ENCODE measurements at regions not wholly inside any gene's neighbourhood (a gene's known extent, or its start where the extent isn't known, plus 50 kb on each side); places are given as distances from the start of the nearest gene placed in this dataset.

DNA sequence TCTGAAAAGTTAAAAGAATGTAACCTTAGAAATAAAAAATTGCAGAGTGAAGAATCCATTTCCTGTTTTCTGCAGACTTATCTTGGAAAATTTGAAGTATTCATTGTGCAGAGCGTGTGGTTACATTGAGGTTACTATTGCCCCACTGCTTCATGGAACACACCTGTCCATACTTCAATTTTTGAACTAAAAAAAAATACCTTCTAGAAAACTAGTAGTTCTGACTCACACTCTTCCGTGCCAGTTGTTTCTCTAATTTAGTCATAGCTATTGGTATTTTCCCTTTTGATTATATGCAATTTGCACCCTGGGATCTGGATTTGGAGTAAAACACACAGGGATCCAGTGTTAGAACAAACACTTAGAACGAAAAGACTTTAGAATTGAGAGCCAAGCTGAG lies 111.8 kb upstream of the LYSMD4 start:
- H3K4me3 ChIP-seq (ENCODE audit: low read depth, low read length, poor library complexity, severe bottlenecking) = no peak overlapping the region
- no peaks in the 10 kb centered on the region for H3K79me2 ChIP-seq (ENCODE audit: insufficient read depth, low read depth, low read length)
- H3K9me2 ChIP-seq (ENCODE audit: insufficient read depth, low read length) = no peaks in the 10 kb centered on the region
- no peak for DNase-seq (ENCODE audit: low spot score)
- no peaks in the 10 kb centered on the region for H3K36me3 ChIP-seq (ENCODE audit: insufficient read depth, low read length)
- no peak overlapping the region for H3K4me2 ChIP-seq (ENCODE audit: low read length)
- no peak overlapping the region for H2AFZ ChIP-seq (ENCODE audit: low read length)
- no peaks in the 10 kb centered on the region for H3K4me1 ChIP-seq (ENCODE audit: insufficient read depth, low read length, poor library complexity, severe bottlenecking)
- no peak overlapping the region for H3K27ac ChIP-seq (ENCODE audit: low read depth, low read length, poor library complexity, severe bottlenecking)
- ChIA-PET CTCF (ENCODE audit: unreplicated experiment) (no interaction called here), POLR2A (no interaction called here)
- BruUV-seq (replicated peaks) = no TSS peak
- H4K20me1 ChIP-seq (ENCODE audit: insufficient read depth, low read length) = no peaks in the 10 kb centered on the region
- TF ChIP-seq, protein P1, sequence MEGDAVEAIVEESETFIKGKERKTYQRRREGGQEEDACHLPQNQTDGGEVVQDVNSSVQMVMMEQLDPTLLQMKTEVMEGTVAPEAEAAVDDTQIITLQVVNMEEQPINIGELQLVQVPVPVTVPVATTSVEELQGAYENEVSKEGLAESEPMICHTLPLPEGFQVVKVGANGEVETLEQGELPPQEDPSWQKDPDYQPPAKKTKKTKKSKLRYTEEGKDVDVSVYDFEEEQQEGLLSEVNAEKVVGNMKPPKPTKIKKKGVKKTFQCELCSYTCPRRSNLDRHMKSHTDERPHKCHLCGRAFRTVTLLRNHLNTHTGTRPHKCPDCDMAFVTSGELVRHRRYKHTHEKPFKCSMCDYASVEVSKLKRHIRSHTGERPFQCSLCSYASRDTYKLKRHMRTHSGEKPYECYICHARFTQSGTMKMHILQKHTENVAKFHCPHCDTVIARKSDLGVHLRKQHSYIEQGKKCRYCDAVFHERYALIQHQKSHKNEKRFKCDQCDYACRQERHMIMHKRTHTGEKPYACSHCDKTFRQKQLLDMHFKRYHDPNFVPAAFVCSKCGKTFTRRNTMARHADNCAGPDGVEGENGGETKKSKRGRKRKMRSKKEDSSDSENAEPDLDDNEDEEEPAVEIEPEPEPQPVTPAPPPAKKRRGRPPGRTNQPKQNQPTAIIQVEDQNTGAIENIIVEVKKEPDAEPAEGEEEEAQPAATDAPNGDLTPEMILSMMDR (conservative IDR thresholded peaks at IDR 0.05; ENCODE audit: low read length) = no peak
- TF ChIP-seq EZH2phosphoT487 (IDR thresholded peaks at IDR 0.05; ENCODE audit: borderline replicate concordance, low read depth, low read length) = no peak
- H3K9me3 ChIP-seq (ENCODE audit: low read length) = no peaks in the 10 kb centered on the region
- intact Hi-C loops (cut with micrococcal nuclease; ENCODE audit: unreplicated experiment) = no loop called here

DNA sequence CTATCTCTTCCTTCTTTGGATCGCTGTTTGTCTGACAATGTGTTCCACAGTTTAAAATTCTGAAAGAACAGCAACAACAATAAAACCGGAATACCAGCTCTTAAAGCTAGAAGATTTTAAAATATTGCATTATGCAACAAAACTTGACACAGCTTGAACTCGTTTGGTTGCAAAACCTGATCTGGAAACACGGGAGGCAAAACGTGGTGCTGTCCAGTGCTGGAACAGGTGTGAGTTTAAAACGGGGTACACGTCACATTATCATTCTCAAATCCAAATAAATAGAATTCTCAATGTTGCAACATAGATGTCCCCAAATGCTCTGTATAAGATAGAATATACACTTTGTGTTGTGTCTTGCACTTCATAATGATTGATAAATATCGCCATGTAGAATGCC lies 110.9 kb upstream of the LYSMD4 start:
- H3K79me2 ChIP-seq (ENCODE audit: insufficient read depth, low read depth, low read length) = no peaks in the 10 kb centered on the region
- no peaks in the 10 kb centered on the region for H3K9me2 ChIP-seq (ENCODE audit: insufficient read depth, low read length)
- no peaks in the 10 kb centered on the region for H3K36me3 ChIP-seq (ENCODE audit: insufficient read depth, low read length)
- H3K9me3 ChIP-seq (ENCODE audit: low read length) = no peaks in the 10 kb centered on the region
- H3K27ac ChIP-seq (ENCODE audit: low read depth, low read length, poor library complexity, severe bottlenecking) = no peak overlapping the region
- TF ChIP-seq EZH2phosphoT487 (IDR thresholded peaks at IDR 0.05; ENCODE audit: borderline replicate concordance, low read depth, low read length) = no peak
- TF ChIP-seq, protein P1 (conservative IDR thresholded peaks at IDR 0.05; ENCODE audit: low read length) = no peak
- DNase-seq (ENCODE audit: low spot score) = no peak
- no peak overlapping the region for H2AFZ ChIP-seq (ENCODE audit: low read length)
- no peaks in the 10 kb centered on the region for H3K4me1 ChIP-seq (ENCODE audit: insufficient read depth, low read length, poor library complexity, severe bottlenecking)
- intact Hi-C loops (cut with micrococcal nuclease; ENCODE audit: unreplicated experiment) = no loop called here
- no peaks in the 10 kb centered on the region for H4K20me1 ChIP-seq (ENCODE audit: insufficient read depth, low read length)
- H3K4me3 ChIP-seq (ENCODE audit: low read depth, low read length, poor library complexity, severe bottlenecking) = no peak overlapping the region
- BruUV-seq (replicated peaks) = no TSS peak
- H3K4me2 ChIP-seq (ENCODE audit: low read length) = no peak overlapping the region
- ChIA-PET POLR2A (interaction anchor here (0.7 kb wide), 1 partner anchor 10 kb away, joined by 3 read pairs; no protein-coding TSS in a partner anchor), CTCF (ENCODE audit: unreplicated experiment) (no interaction called here)

DNA sequence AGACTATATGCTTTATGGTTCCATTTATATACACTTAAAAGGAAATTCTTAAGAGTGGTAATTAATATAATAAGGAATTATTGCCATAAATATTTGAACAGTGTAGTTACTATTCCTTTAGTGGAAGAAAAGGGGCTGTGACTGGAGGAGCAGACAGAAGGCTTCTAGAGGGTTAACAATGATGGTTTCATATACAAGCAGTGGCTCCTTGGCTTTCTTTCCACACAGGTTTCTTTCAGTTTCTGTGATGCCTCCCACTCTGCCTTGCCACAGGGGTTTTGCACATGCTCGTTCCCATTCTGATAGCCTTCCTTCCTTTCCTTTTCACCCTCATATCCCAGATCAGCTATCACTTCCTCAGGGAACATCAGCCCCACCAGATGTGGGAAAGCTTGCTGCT lies 108.8 kb upstream of the LYSMD4 start:
- intact Hi-C loops (cut with micrococcal nuclease; ENCODE audit: unreplicated experiment) = no loop called here
- Histone ChIP-seq H3K27ac (ENCODE audit: low read depth, low read length, poor library complexity, severe bottlenecking) (no peak overlapping the region), H3K79me2 (ENCODE audit: insufficient read depth, low read depth, low read length) (no peaks in the 10 kb centered on the region), H2AFZ (ENCODE audit: low read length) (no peak overlapping the region), H3K36me3 (ENCODE audit: insufficient read depth, low read length) (no peaks in the 10 kb centered on the region), H3K9me2 (ENCODE audit: insufficient read depth, low read length) (no peaks in the 10 kb centered on the region), H4K20me1 (ENCODE audit: insufficient read depth, low read length) (no peaks in the 10 kb centered on the region), H3K9me3 (ENCODE audit: low read length) (no peaks in the 10 kb centered on the region), H3K4me1 (ENCODE audit: insufficient read depth, low read length, poor library complexity, severe bottlenecking) (no peaks in the 10 kb centered on the region), H3K4me3 (ENCODE audit: low read depth, low read length, poor library complexity, severe bottlenecking) (no peak overlapping the region), H3K4me2 (ENCODE audit: low read length) (no peak overlapping the region)
- CTCF ChIA-PET (ENCODE audit: unreplicated experiment) = no interaction called here
- DNase-seq (ENCODE audit: low spot score) = no peak
- BruUV-seq (replicated peaks) = no TSS peak
- POLR2A ChIA-PET = no interaction called here
- TF ChIP-seq, protein P1 (conservative IDR thresholded peaks at IDR 0.05; ENCODE audit: low read length) = no peak
- TF ChIP-seq EZH2phosphoT487 (IDR thresholded peaks at IDR 0.05; ENCODE audit: borderline replicate concordance, low read depth, low read length) = no peak

Data from OCI-LY7 (cell line).